ENCODE measurements at regions not wholly inside any gene's neighbourhood (a gene's known extent, or its start where the extent isn't known, plus 50 kb on each side); places are given as distances from the start of the nearest gene placed in this dataset.

DNA sequence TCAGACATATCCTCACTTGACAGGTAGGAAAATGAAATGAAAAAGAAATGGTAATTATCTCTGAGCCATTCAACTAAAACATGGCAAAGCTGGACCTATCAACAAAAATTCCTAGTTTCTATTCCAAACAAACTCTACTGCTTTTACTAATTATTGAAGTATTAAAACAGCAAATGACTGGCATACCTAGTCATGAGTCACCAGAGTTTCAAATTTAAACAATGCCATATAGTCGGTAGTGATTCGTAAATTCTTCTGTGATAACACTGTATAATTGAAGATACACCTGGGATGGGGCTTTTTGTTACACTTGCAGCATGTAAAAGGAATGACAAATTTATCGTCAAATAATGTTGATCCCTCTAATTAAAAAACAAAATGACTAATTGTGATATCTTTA lies 153.1 kb upstream of the THUMPD2 start:
- H3K4me2 ChIP-seq = no peak overlapping the region
- POLR2A ChIA-PET (ENCODE audit: unreplicated experiment) = no interaction called here
- no TSS peak for BruUV-seq (replicated peaks)

GRCh38 chr2:39930175-39930917 lies 151.3 kb upstream of the THUMPD2 start:
- Histone ChIP-seq H3F3A (ENCODE audit: insufficient read depth, low read depth) (no peaks in the 10 kb centered on the region), H3K9me3 (ENCODE audit: insufficient read depth, low read depth) (no peaks in the 10 kb centered on the region), H3K79me2 (ENCODE audit: low read depth) (no peaks in the 10 kb centered on the region), H2AFZ (no peak overlapping the region), H3K27me3 (ENCODE audit: insufficient read depth, low read depth) (no peaks in the 10 kb centered on the region), H3K27ac (no peak overlapping the region), H3K4me3 (no peak overlapping the region), H3K4me1 (replicated peaks; ENCODE audit: insufficient read depth) (no peaks in the 10 kb centered on the region; the same call in 1 of the 2 replicates), H4K20me1 (ENCODE audit: insufficient read depth) (no peaks in the 10 kb centered on the region), H3K36me3 (ENCODE audit: low read depth) (no peaks in the 10 kb centered on the region), H3K9me2 (ENCODE audit: insufficient read depth) (no peaks in the 10 kb centered on the region), H3K4me2 (no peak overlapping the region)
- DNase-seq = peak in 1 of 2 experiments; percentile 21
- POLR2A ChIA-PET (ENCODE audit: unreplicated experiment) = no interaction called here
- TF ChIP-seq EZH2 (IDR thresholded peaks at IDR 0.05; ENCODE audit: low read depth) (no peak), CTCF (conservative IDR thresholded peaks at IDR 0.05) (no peak)
- CTCF ChIA-PET = no interaction called here
- intact Hi-C loops (cut with micrococcal nuclease; ENCODE audit: unreplicated experiment) = no loop called here
- BruUV-seq (replicated peaks) = no TSS peak

More for the DNA sequence above, 153.1 kb upstream of the THUMPD2 start:
- H3K27me3 ChIP-seq (ENCODE audit: insufficient read depth, low read depth) = no peaks in the 10 kb centered on the region
- no peaks in the 10 kb centered on the region for H3K9me2 ChIP-seq (ENCODE audit: insufficient read depth)
- H3K4me1 ChIP-seq (replicated peaks; ENCODE audit: insufficient read depth) = no peaks in the 10 kb centered on the region; the same call in 1 of the 2 replicates
- no peaks in the 10 kb centered on the region for H3K36me3 ChIP-seq (ENCODE audit: low read depth)
- H3K79me2 ChIP-seq (ENCODE audit: low read depth) = no peaks in the 10 kb centered on the region
- no peak overlapping the region for H3K27ac ChIP-seq
- CTCF ChIA-PET = no interaction called here
- H3F3A ChIP-seq (ENCODE audit: insufficient read depth, low read depth) = no peaks in the 10 kb centered on the region
- intact Hi-C loops (cut with micrococcal nuclease; ENCODE audit: unreplicated experiment) = no loop called here
- DNase-seq = peak in 1 of 2 experiments; percentile 30
- H2AFZ ChIP-seq = no peak overlapping the region
- H3K4me3 ChIP-seq = no peak overlapping the region
- H3K9me3 ChIP-seq (ENCODE audit: insufficient read depth, low read depth) = no peaks in the 10 kb centered on the region
- no peak for TF ChIP-seq EZH2 (IDR thresholded peaks at IDR 0.05; ENCODE audit: low read depth)
- H4K20me1 ChIP-seq (ENCODE audit: insufficient read depth) = no peaks in the 10 kb centered on the region

- H3K9me3 ChIP-seq (ENCODE audit: insufficient read depth, low read depth) = no peaks in the 10 kb centered on the region
- no peak overlapping the region for H3K27ac ChIP-seq
- no peaks in the 10 kb centered on the region for H3F3A ChIP-seq (ENCODE audit: insufficient read depth, low read depth)
- no peak overlapping the region for H3K4me3 ChIP-seq
- no peaks in the 10 kb centered on the region; the same call in 1 of the 2 replicates for H3K4me1 ChIP-seq (replicated peaks; ENCODE audit: insufficient read depth)
- TF ChIP-seq CTCF (conservative IDR thresholded peaks at IDR 0.05) (no peak), EZH2 (IDR thresholded peaks at IDR 0.05; ENCODE audit: low read depth) (no peak)
- H3K4me2 ChIP-seq = no peak overlapping the region
- intact Hi-C loops (cut with micrococcal nuclease; ENCODE audit: unreplicated experiment) = no loop called here
- no peaks in the 10 kb centered on the region for H3K79me2 ChIP-seq (ENCODE audit: low read depth)
- POLR2A ChIA-PET (ENCODE audit: unreplicated experiment) = no interaction called here
- H4K20me1 ChIP-seq (ENCODE audit: insufficient read depth) = no peaks in the 10 kb centered on the region
- no TSS peak for BruUV-seq (replicated peaks)
- no peaks in the 10 kb centered on the region for H3K27me3 ChIP-seq (ENCODE audit: insufficient read depth, low read depth)
- CTCF ChIA-PET = no interaction called here
- DNase-seq = peak in 1 of 2 experiments; percentile 5
- H3K9me2 ChIP-seq (ENCODE audit: insufficient read depth) = no peaks in the 10 kb centered on the region
- H2AFZ ChIP-seq = no peak overlapping the region
- H3K36me3 ChIP-seq (ENCODE audit: low read depth) = no peaks in the 10 kb centered on the region
Observed at GRCh38 chr2:39929531-39929930, 150.5 kb upstream of the THUMPD2 start.
